Upper lobe of left lung (tissue), 6 donors: ENCODE measurements at regions not wholly inside any gene's neighbourhood (a gene's known extent, or its start where the extent isn't known, plus 50 kb on each side); places are given as distances from the start of the nearest gene placed in this dataset.
"Not testable (repeated sequence)": the region's sequence is repeated elsewhere in the genome, so short reads cannot be mapped to it uniquely, and the experiment has no call there.

Source experiments
- ATAC-seq, 2 donors: fragments of 200-7000 bp; cut with Tn5 transposase; one replicate each; pipeline ENCODE4 v1.9.1; 2022; ENCODE audit warnings: mild to moderate bottlenecking in 2 of 2, moderate library complexity in 2 of 2; ENCODE audit not compliant: low FRiP score in 2 of 2
- DNase-seq, 2 donors: peaks; one replicate each; pipeline ENCODE4 v3.0.0-alpha.2; 2019 to 2020
- H3K27ac ChIP-seq, 4 donors: fragments of 200-600 bp; sonication (generic); one replicate each; pipeline ENCODE4 v1.5.1; 2016 to 2019
- H3K27me3 ChIP-seq, 4 donors: fragments of 200-600 bp; sonication (generic); one replicate each; pipeline ENCODE4 v1.5.1; 2017 to 2019
- H3K36me3 ChIP-seq, 4 donors: fragments of 200-600 bp; sonication (generic); one replicate each; pipeline ENCODE4 v1.5.1; 2016 to 2019
- H3K4me1 ChIP-seq, 4 donors: fragments of 200-600 bp; sonication (generic); one replicate each; pipeline ENCODE4 v1.5.1; 2018 to 2019
- H3K4me3 ChIP-seq, 4 donors: fragments of 200-600 bp; sonication (generic); one replicate each; pipeline ENCODE4 v1.5.1; 2017 to 2019; ENCODE audit warnings: mild to moderate bottlenecking in 2 of 4, moderate library complexity in 1 of 4
- H3K9me3 ChIP-seq, 4 donors: fragments of 200-600 bp; sonication (generic); one replicate each; pipeline ENCODE4 v1.5.1; 2018 to 2019
- CTCF ChIP-seq, 6 experiments: fragments of 450-650 bp in 4 of 6; fragments of 200-600 bp in 2 of 6; sonication (generic) in 2 of 6; IDR thresholded peaks; one replicate each; pipeline ENCODE4 v1.5.1; 2016 to 2019; ENCODE audit warnings: antibody characterized with exemption in 6 of 6
- EP300 ChIP-seq, 4 donors: sonication (generic); formaldehyde crosslinking; IDR thresholded peaks; one replicate each; pipeline ENCODE4 v1.5.1; 2017; ENCODE audit warnings: antibody characterized with exemption in 4 of 4, control low read depth in 2 of 4
- POLR2A ChIP-seq, 4 donors: fragments of 450-650 bp; IDR thresholded peaks; one replicate each; pipeline ENCODE4 v1.5.1; 2016 to 2017; ENCODE audit warnings: antibody characterized with exemption in 4 of 4, mild to moderate bottlenecking in 2 of 4
- POLR2AphosphoS5 ChIP-seq, 2 donors: sonication (generic); formaldehyde crosslinking; IDR thresholded peaks; one replicate each; pipeline ENCODE4 v1.5.1; 2017; ENCODE audit warnings: antibody characterized with exemption in 2 of 2
- WGBS, 2 donors: methylation state at CpG; one replicate each; pipeline ENCODE4 v1.1.5; 2017 to 2018; 5-methylcytosine and 5-hydroxymethylcytosine counted together
- donor health status: DM: no; HTN: no; CAD: no; lungs with moderate emphysema.
- donor health status: DM: no; HTN: yes; CAD: no; lungs with severe emphysema.

GRCh38 chrX:118231464-118231863 lies 114.4 kb upstream of the WDR44 start:
- Histone ChIP-seq H3K4me1 (no peaks in the 10 kb centered on the region), H3K4me3 (no peak overlapping the region), H3K36me3 (no peaks in the 10 kb centered on the region), H3K9me3 (no peaks in the 10 kb centered on the region), H3K27ac (no peak overlapping the region), H3K27me3 (no peaks in the 10 kb centered on the region)
- no peak for ATAC-seq
- no peak for DNase-seq
- TF ChIP-seq POLR2A (IDR thresholded peaks at IDR 0.05) = no peak
- TF ChIP-seq POLR2AphosphoS5 (IDR thresholded peaks at IDR 0.05) = no peak
- no peak for TF ChIP-seq CTCF (IDR thresholded peaks at IDR 0.05)
- TF ChIP-seq EP300 (IDR thresholded peaks at IDR 0.05) = no peak

GRCh38 chrX:118239178-118239870 lies 106.6 kb upstream of the WDR44 start:
- Histone ChIP-seq H3K4me3 (no peak overlapping the region), H3K27me3 (no peaks in the 10 kb centered on the region), H3K27ac (no peak overlapping the region), H3K36me3 (no peaks in the 10 kb centered on the region), H3K4me1 (no peaks in the 10 kb centered on the region), H3K9me3 (peaks cover 0 to 7% (median 0%) of the 10 kb centered on the region in 4 donors)
- ATAC-seq = no peak
- no peak for DNase-seq
- 42 to 63% methylated on average over 2 of the region's 2 CpGs for WGBS, 2 donors
- TF ChIP-seq CTCF (IDR thresholded peaks at IDR 0.05) (no peak), POLR2AphosphoS5 (IDR thresholded peaks at IDR 0.05) (no peak), POLR2A (IDR thresholded peaks at IDR 0.05) (no peak), EP300 (IDR thresholded peaks at IDR 0.05) (no peak)

GRCh38 chrX:118239913-118240698 lies 105.8 kb upstream of the WDR44 start:
- Histone ChIP-seq H3K36me3 (no peaks in the 10 kb centered on the region), H3K4me1 (no peaks in the 10 kb centered on the region), H3K4me3 (no peak overlapping the region), H3K27me3 (no peaks in the 10 kb centered on the region), H3K9me3 (peaks cover 0 to 7% (median 0%) of the 10 kb centered on the region in 4 donors), H3K27ac (no peak overlapping the region)
- 66 to 81% methylated on average over 6 of the region's 6 CpGs for WGBS, 2 donors
- TF ChIP-seq CTCF (IDR thresholded peaks at IDR 0.05) = no peak
- no peak for TF ChIP-seq POLR2AphosphoS5 (IDR thresholded peaks at IDR 0.05)
- no peak for TF ChIP-seq EP300 (IDR thresholded peaks at IDR 0.05)
- TF ChIP-seq POLR2A (IDR thresholded peaks at IDR 0.05) = no peak
- DNase-seq (no peak), ATAC-seq (no peak)

- WGBS, 2 donors = no CpG with 5 or more reads among the region's 2 CpGs
- ATAC-seq, H3K27ac ChIP-seq, DNase-seq, H3K4me3 ChIP-seq, H3K9me3 ChIP-seq, H3K36me3 ChIP-seq, H3K4me1 ChIP-seq, H3K27me3 ChIP-seq: not testable (repeated sequence)
These were observed 98.9 kb upstream of the WDR44 start for GRCh38 chrX:118246961-118247360.

- H3K27me3 ChIP-seq = no peaks in the 10 kb centered on the region
- DNase-seq (no peak), ATAC-seq (no peak)
- no peak overlapping the region for H3K4me3 ChIP-seq
- no peaks in the 10 kb centered on the region for H3K36me3 ChIP-seq
- no peak overlapping the region for H3K27ac ChIP-seq
- H3K4me1 ChIP-seq = no peaks in the 10 kb centered on the region
- no peak for TF ChIP-seq EP300 (IDR thresholded peaks at IDR 0.05)
- TF ChIP-seq POLR2A (IDR thresholded peaks at IDR 0.05) = no peak
- no peak for TF ChIP-seq POLR2AphosphoS5 (IDR thresholded peaks at IDR 0.05)
- no peak for TF ChIP-seq CTCF (IDR thresholded peaks at IDR 0.05)
- no peaks in the 10 kb centered on the region for H3K9me3 ChIP-seq
These were observed 96.8 kb upstream of the WDR44 start for GRCh38 chrX:118249146-118249545.
